GM12878 (cell line): ENCODE measurements at regions not wholly inside any gene's neighbourhood (a gene's known extent, or its start where the extent isn't known, plus 50 kb on each side); places are given as distances from the start of the nearest gene placed in this dataset.

Source experiments
- ATF7 ChIP-seq: fragments of 450-650 bp; IDR thresholded peaks from 2 replicates; pipeline ENCODE4 v1.6.1; 2016; ENCODE audit warnings: low read depth, mild to moderate bottlenecking
- CEBPB ChIP-seq, 2 experiments: fragments of 150-350 bp in 1 of 2; IDR thresholded peaks; 2 replicates each; pipeline ENCODE4 v1.6.1; 2012 to 2014; ENCODE audit warnings: low read depth in 2 of 2, low read length in 2 of 2, borderline replicate concordance in 1 of 2, inconsistent platforms in 1 of 2
- CHD2 ChIP-seq: IDR thresholded peaks from 2 replicates; pipeline ENCODE4 v1.6.1; 2011; ENCODE audit warnings: low read depth, low read length, improper control_type of control experiment, borderline replicate concordance
- DPF2 ChIP-seq: fragments of 450-650 bp; IDR thresholded peaks from 2 replicates; pipeline ENCODE4 v1.6.1; 2017; ENCODE audit warnings: mild to moderate bottlenecking
- HDAC2 ChIP-seq: fragments of 200-600 bp; sonication (generic); IDR thresholded peaks from 2 replicates; pipeline ENCODE4 v1.6.1; 2017
- SIN3A ChIP-seq: IDR thresholded peaks from 2 replicates; pipeline ENCODE4 v1.6.1; 2012; ENCODE audit warnings: low read depth, low read length, improper control_type of control experiment
- ZNF274 ChIP-seq: IDR thresholded peaks from one replicate; pipeline ENCODE4 v1.8.0; 2011; ENCODE audit not compliant: insufficient read length, insufficient read depth
- TF ChIP-seq, protein P1 (sequence below): fragments of 450-650 bp; formaldehyde crosslinking; IDR thresholded peaks from 2 replicates; pipeline ENCODE4 v1.4.0; 2020; ENCODE audit warnings: mild to moderate bottlenecking, moderate library complexity

DNA sequence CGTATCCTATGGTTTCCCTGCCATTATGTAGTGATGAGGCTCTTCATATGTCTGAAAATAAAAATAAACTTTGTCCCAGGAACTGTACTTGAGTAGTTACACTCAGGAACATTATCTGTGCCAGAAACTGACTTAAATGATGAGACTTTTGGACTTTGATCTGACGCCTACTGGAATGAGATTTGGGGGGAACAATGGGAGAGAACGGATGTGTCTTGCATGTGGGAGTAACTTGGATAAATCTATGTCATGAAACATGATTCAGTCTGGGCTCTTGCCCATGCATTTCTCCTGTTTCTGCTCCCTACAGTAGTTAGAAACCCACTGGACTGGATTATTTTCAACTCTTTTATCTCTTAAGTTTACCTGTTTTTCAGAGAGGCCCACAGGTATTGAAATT is 2351.4 kb downstream of the PCDH7 start:
- TF ChIP-seq HDAC2, result no peak
- no peak for TF ChIP-seq ZNF274
- no peak for TF ChIP-seq ATF7
- no peak for TF ChIP-seq SIN3A
- no peak for TF ChIP-seq CHD2
- TF ChIP-seq CEBPB (IDR thresholded peaks at IDR 0.05; ENCODE audit: borderline replicate concordance in 1 of 2, low read depth in 2 of 2, low read length in 2 of 2), result no peak
- TF ChIP-seq DPF2, result no peak
- TF ChIP-seq, protein P1, sequence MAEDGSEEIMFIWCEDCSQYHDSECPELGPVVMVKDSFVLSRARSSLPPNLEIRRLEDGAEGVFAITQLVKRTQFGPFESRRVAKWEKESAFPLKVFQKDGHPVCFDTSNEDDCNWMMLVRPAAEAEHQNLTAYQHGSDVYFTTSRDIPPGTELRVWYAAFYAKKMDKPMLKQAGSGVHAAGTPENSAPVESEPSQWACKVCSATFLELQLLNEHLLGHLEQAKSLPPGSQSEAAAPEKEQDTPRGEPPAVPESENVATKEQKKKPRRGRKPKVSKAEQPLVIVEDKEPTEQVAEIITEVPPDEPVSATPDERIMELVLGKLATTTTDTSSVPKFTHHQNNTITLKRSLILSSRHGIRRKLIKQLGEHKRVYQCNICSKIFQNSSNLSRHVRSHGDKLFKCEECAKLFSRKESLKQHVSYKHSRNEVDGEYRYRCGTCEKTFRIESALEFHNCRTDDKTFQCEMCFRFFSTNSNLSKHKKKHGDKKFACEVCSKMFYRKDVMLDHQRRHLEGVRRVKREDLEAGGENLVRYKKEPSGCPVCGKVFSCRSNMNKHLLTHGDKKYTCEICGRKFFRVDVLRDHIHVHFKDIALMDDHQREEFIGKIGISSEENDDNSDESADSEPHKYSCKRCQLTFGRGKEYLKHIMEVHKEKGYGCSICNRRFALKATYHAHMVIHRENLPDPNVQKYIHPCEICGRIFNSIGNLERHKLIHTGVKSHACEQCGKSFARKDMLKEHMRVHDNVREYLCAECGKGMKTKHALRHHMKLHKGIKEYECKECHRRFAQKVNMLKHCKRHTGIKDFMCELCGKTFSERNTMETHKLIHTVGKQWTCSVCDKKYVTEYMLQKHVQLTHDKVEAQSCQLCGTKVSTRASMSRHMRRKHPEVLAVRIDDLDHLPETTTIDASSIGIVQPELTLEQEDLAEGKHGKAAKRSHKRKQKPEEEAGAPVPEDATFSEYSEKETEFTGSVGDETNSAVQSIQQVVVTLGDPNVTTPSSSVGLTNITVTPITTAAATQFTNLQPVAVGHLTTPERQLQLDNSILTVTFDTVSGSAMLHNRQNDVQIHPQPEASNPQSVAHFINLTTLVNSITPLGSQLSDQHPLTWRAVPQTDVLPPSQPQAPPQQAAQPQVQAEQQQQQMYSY (CRISPR knock-in tag), result no peak
